ENCODE measurements at regions not wholly inside any gene's neighbourhood (a gene's known extent, or its start where the extent isn't known, plus 50 kb on each side); places are given as distances from the start of the nearest gene placed in this dataset.

DNA sequence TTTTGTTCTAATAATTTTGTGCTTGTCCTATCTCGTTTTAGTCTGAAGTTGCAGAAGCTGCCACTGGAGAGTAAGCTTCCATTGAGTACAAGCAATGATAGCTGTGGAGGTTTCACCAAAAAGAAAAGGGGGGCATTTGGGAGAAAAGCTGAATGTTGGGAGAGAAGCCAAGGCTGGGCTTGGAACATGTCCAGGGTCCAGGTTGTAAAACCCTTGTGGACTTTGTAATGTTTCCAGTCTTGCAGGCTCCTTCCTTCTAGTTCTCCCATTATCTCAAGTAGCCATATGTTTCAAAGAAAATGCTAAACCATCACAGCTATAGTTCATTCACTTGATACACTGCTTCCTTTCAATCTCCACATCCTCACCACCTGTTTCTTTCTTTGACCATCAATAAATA is 880.2 kb downstream of the NLGN4Y start:
- no peak for DNase-seq

DNA sequence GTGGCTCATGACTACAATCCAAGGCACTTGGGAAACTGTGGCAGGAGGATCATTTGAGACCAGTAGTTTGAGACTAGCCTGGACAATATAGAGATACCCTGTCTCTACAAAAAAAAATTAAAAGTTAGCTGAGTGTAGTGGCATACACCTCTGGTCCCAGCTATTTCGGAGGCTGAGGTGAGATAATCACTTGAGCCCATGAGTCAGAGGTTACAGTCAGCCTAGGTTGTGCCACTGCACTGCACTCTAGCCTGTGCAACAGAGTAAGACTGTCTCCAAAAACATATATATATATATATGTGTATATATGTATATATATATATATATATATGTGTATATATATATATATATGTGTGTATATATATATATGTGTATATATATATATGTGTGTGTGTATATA is 890.8 kb downstream of the NLGN4Y start:
- no peak for DNase-seq

DNA sequence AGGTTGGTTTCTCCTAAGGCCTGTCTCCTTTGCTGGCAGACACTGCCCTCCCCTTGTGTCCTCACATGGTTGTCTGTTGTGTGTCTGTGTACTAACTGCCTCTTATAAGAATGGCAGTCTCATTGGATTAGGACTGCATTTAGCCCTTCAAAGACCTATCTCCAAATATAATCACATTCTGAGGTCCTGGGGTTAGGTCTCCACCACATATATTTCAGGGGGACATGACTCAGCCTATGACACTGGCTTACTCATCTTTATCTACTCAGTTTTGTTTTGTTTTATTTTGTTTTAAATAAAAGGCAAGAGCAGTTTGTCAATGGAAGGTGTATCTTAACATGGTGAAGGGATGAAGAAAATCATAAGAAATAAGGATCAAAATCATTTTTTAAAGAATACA is 894.3 kb downstream of the NLGN4Y start:
- DNase-seq = no peak

DNA sequence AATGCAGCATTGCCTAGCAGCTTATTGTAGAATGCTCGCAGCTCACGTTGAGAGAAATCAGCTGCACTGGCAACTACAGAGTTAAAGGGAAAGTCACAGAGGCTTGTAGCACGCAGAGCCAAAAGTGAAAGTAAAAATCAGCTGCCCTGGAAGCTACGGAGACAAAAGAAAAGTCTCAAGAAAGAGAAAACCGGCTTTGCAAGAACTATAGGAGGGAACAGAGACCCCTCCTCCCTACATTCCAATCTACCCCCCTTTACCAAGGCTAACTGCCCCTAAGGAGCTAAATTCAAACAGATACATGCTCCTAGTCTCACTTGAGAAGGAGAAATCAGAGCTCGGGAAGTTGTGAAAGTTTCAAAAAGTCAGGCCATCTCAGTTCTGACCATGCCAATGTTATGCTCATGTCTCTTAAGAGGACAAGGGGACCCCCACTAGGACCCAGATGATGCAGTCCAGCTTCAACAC is 900.4 kb downstream of the NLGN4Y start:
- peak in 1 of 2 donors; percentile 35 for DNase-seq

DNA sequence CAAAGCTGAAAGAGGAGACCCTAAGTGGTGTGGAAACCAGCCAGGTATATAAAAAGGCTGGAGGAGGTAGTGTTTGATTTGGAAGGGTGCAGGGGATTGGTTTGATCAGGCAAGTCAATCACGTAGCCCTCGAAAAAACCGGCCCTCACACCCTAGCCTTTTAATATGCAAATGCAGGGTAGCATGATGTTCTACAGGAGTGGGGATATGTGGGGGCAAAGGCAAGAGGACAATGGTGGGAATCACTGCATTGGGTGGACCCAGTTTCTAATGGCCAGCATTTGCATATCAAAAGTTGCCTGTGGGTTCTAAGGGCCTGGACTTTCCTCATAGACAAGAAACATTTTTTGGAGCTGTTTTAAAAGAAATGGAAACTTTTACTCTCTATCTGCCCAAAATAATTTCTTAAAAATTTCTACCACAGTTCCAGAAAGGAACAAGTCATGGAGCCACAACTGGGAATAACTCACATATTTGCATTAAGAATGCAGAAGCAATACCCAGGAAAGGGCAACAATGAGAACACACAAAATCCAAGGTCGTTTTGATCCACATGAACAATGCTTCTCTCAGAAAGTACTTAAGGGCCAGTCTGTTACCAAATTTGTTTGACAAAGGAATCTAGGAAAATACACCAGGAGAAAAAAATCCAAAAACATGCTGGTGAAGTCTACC is 915.8 kb downstream of the NLGN4Y start:
- DNase-seq = no peak

DNA sequence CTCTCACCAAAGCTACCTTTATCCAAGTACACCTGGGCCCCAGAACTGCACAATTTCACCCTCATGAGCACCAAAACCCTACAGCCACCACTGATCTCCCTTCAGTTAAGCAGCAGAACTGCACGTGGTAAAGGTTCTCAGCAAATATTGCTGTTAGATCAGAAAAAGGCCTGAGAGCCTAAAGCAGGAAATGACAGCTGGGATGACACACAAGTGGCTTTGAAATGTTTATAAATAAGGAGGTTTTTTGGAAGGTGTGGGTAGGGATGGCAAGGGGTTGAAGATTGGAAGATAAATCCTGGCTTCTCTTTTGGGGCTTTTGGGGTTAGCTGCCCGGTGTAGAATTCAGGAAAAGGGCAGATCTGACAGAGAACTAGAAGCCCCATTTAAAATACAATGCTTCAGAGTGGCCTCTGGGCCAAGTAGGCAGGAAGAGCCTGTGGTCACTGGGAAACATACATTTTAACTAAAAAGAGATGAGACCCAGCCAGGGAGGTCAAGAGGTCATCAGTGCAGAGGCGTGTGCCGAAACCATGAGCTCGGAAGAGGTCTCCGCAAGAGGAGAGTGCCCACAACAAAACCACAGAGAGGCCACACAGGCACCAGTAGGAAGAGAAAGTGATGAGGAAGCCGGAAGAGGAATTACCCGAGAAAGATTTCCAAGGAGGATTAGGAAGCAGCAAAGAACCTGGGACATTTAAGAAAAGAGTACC is 916.5 kb downstream of the NLGN4Y start:
- no peak for DNase-seq

DNA sequence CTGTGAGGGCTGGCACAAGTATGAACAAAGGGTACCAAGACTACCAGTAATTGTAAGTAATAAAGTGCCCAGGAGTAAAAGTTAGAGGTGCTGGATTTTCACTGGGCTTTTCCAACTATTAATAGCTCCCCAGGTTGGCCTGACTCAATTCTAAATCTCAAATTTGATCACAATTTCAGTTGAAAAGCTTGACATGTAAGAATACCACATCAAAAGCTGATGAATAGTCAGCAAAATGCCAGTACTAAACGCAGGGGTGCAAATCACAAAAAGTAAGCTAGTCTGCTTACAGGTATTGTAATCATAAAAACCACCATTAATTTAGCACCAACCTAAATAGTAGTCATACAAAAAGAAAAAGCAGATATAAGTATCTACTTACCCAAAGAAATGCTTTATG is 917.5 kb downstream of the NLGN4Y start:
- no peak for DNase-seq

DNA sequence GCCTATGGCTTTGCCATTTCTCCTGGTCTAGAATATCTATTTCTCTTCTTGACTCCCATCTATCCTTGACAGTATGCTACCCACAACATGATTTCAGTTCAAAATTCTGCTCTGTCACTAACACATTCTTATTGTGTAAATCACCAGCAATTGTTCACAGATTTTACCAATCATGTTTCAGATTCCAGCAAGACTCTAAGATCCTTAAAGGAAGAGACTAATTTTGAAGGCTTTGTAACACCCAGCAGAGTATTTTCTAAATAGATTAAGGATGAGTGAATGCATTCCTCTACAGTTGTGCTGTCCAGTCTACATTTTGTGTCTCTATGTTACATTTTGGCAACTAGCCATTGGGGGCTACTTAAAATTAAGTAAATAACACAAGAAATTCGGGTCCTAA is 921.5 kb downstream of the NLGN4Y start:
- DNase-seq = no peak

DNA sequence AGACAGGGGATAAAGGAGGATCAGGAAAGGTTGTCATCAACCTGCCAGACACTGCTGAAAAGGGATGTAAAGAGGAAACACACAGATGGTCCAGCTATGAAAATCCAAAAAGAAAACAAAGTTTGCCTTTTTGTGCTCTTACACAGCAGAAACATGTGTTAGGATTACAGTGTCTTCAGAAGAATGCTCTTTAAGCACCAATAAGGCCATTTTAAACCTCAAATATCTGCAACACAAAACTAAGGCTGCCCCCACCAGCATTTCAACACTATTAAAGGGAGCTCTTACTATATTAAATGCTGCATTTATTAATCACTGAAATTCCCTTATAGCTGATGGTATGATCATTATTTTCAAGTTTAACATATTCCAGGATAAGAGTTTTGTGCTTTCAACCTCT is 922.5 kb downstream of the NLGN4Y start:
- DNase-seq = no peak

DNA sequence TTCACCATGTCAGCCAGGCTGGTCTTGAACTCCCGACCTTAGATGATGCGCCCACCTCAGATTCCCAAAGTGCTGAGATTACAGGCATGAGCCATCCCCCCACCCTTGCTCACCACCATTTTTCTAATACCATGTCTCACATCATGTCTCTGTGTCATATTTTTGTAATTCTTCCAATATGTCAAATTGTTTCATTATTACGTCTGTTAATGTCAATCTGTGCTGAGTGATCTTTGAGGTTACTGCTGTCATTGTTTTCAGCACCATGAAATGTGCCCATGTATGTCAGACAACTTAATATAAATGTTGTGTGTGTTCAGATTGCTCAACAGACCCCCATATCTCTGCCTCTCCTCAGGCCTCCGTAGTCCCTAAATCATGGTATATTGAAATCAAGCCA is 923.6 kb downstream of the NLGN4Y start:
- DNase-seq = no peak

DNA sequence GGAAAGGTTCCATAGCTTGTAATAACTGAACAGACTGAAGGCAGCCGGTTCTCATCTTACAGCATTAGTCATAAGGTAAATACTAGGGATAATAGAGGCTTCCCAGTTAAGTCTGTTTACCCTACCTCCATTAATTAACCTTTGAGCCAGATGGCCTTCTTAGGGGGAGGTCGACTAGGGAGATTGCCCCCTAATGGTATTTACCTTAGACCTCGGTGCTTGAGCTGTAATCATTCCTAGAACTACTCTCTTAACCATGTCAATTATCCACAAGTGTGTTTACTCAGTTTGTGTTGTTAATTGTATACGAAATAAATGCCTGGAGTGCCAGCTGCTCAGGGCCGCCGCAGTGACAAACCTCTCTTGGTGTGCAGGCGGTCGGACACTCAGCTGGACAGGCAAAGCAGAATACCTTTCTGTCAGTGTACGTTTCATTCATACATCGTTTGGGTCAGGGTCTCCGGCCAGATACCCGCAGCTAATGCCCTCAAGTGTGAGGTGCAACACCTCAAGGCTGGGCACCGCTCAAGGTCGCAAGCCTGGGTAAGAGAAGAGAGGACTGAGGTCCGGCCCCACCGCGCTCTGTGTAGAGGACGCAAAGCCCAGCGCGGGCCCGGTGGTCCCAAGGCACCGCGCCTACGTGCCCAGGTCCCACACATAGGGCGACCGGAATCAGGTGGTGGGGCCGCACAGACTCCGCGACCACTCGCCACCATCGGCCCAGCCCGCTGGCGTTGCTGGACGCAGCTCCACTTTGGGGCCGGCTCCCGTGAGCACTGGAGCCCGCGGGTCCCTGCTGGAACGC is 931.0 kb downstream of the NLGN4Y start:
- DNase-seq = no peak

DNA sequence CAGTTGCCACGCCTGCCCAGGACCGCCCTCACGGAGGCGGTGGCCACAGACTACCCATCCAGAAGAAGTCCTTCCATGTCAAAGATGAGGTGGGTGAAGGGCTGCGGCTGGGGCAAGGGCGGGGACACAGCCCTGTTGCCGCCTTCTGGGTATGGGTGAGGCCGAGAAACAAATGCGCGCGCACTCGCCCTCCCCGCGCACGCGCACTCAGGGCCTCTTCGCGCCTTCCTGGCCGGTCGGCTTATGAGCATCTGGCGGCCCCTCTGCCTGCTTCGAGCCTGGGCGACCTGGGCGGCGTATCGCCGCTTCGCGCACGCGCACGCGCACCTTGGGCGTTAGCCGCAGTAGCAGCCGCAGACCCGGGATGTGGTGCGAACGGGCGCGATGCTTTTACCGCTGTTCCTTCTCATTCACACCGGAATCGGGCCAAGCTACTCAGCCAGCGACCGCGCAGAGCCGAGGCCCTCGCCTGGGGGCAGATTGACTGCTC is 931.7 kb downstream of the NLGN4Y start:
- no peak for DNase-seq

DNA sequence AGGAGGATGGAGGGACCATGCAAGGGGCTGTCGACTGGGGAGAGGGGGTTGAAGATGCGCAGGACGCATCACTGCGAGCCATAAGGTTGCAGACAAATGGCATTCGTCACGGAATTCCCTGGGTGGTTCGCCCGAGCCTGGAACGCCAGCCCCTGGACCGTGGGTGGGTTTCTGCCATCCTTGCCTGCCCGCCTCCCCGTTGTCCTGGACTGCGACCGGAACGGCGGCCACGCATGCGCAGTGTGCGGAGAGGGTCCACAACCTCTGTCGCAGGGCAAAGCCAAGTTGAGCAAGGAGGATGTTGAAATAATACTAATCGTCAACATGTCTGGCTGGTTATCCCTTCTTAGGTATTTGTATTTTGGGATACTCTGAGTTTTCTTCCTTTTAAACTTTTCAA is 932.2 kb downstream of the NLGN4Y start:
- DNase-seq = no peak

DNA sequence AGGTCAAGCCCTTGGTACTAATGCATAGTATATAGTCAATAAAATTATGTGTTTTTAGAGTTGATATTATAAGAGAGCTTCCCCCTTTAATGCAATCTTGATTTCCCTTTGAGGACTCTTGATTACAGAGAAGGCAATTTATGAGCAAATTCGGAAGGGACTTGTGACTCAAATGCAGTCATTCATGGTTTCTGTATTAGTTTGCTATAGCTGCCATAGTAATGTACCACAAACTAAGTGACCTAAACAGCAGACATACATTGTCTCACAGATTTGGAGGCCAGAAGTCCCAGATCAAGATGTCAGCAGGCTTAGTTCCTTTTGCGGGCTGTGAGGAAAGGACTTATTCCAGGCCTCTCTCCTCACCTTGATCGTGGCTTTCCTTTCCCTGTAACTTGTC is 933.4 kb downstream of the NLGN4Y start:
- DNase-seq = no peak

DNA sequence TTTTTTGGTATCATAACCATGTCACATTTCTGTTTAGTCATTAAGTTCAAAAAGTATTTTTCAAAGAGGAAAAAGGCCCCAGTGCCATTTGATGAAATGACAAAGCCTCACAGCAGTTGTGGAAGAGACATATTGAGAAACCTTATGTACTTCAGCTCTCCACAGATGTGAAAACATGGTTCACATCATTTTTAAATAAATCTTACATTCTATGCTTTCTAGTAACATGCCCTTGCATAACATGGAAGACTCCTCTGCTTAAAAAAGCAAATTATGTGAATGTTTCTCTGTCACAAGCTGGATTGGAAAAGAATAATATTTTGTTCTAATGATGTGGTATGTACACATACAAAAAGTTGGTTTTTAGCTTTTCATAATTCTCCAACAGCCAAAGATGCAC is 934.1 kb downstream of the NLGN4Y start:
- DNase-seq = no peak

DNA sequence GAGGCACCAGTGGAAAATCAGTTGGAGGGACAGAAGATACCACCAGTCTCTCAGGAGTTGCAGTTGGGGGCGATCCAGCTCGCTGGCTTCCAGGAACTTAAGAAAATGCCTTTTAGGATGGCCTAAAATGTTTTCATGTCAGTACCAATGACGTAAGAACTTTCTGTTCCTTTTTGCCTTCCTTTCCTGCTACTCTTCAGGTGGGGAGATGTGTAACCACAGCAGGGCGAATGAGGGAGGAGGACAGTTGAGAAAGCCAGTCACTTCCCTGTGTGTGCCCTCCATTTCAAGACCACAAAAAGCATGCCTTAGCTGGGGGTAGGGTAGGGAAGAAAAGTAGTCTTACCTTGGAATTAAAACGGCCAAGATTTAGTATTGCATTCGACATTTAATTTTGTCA is 941.6 kb downstream of the NLGN4Y start:
- no peak for DNase-seq

DNA sequence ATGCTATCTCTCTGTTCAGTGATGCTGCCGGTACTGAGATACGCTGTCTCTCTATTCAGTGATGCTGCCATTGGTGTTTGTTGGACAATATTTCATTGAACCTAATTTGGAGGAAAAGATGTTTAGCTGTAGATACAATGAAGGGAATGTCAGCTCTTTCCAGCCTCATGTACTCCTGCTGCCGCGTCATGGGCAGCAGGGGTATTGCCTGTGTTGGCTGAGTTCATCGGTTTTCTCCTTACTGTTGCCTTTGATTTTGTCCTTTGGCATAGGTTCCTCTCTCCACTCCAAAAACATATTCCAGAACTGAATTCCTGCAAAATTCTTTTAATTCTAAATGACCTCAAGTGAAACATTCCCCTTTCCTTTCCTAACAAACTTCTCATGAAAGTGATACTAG is 942.6 kb downstream of the NLGN4Y start:
- DNase-seq = no peak

DNA sequence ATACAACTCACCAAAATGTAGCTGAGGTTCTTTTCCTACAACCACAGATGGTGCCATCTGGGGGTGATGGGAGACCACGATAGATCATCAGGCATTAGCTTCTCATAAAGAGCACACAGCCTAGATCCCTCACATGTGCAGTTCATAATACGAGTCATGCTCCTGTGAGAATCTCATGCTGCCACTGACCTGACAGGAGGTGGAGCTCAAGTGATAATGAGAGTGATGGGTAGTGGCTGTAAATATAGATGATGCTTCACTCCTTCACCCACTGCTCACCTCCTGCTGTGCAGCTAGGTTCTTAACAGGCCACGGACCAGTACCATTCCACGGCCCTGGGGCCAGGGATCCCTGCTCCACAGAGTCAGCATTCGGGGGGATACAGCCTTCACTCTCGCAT is 943.8 kb downstream of the NLGN4Y start:
- no peak for DNase-seq

DNA sequence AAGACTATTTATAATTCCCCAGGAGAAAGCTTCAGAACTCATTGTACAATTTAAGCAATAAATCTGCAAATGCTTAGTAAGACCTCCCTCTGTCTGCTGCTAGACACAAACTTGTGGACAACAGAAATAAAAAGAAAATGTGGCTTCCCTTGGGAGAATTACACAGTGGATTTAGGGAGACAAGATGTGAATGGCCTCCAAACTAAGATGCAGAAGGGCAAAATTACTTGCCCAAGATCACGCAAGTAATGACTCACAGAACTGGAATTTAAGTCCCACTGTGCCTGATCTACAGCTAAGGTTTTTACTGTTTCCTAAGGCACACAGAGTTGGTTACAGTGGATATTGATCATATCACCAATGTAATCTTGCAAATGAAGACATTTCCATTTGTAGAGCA is 947.0 kb downstream of the NLGN4Y start:
- DNase-seq = no peak

DNA sequence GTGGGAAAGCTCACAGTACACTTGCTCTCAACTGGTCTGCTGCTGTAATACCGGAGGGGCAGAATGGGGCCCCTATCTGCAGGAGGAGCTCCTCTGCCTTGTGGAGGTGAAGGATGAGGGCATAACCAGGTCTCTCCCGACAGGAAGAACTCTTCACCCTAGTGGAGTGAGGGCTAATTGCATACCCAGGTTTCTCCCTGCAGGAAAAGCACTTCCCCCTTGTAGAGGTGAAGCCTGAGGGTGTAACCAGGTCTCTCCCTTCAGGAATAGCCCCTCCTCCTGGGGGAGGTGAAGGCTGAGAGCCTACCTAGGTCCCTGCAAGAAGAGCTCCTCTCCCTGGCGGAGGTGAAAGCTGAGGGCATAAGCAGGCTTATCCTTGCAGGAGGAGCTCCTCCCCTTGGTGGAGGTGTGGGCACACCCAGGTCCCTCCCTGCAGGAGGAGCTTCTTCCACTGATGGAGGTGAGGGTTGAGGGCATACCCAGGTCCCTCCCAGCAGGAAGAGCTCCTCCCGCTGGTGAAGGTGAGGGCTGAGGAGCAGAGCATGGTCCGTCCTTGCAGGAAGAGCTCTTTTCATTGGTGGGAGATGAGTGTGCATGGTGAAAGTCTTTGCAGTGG is 954.1 kb downstream of the NLGN4Y start:
- DNase-seq = no peak

DNA sequence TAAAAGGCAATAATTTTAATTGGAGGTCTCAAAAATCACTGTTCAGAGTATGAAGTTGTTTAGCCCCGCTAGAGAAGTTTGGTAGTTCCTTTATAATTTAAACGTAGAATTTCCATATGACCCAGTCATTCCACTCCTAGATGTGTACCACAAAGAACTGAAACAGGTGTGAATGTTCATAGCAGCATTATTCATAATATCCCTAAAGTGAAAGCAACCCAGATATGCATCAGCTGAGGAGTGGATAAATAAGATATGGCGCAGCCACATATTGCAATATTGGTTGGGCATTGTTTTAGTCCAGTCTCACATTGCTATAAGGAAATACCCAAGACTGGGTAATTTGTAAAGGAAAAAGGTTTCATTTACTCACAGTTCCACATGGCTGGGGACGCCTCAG is 976.2 kb downstream of the NLGN4Y start:
- no peak for DNase-seq

DNA sequence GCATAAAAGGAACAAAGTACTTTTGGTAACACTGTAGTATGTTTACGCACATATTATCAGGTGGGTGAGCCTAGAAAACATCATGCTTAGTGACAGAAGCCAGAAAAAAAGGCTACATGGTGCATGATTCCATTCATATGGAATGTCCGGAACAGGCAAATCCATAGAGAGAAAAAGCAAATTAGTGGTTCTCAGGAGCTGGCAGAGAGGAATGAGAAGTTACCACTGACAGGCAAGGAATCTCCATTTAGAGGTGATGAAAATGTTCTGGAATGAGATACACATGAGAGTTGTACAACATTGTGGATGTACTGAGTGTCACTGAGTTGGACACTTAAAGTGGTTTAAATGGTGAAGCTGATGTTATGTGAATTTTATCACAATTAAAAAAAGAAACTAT is 976.9 kb downstream of the NLGN4Y start:
- DNase-seq = no peak

DNA sequence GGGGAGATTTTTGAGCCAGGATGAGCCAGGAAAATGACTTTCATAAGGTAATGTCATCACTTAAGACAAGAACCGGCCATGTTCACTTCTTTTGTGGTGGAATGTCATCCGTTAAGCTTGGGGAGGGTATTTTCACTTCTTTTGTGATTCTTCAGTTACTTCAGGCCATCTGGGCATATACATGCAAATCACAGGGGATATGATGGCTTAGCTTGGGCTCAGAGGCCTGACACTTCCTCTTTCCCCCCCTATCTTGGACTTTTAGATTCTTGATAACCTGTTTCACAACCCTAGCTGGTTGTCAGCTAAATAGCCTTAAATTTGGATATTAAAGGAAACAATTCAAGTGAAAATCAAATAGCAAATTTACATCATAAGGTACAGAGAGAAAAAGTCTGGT is 986.0 kb downstream of the NLGN4Y start:
- no peak for DNase-seq

All from bone marrow (tissue), 2 donors.